Ishikawa (cell line): ENCODE measurements at regions not wholly inside any gene's neighbourhood (a gene's known extent, or its start where the extent isn't known, plus 50 kb on each side); places are given as distances from the start of the nearest gene placed in this dataset.

Experiments used
- CEBPB ChIP-seq: IDR thresholded peaks from 2 replicates; pipeline ENCODE4 v1.6.1; 2012
- CREB1 ChIP-seq: IDR thresholded peaks from 2 replicates; pipeline ENCODE4 v1.6.1; 2012; ENCODE audit warnings: low read depth
- EGR1 ChIP-seq: IDR thresholded peaks from 2 replicates; pipeline ENCODE4 v1.6.1; 2012
- EP300 ChIP-seq: IDR thresholded peaks from 2 replicates; pipeline ENCODE4 v1.6.1; 2012; ENCODE audit warnings: borderline replicate concordance
- FOXM1 ChIP-seq: IDR thresholded peaks from 2 replicates; pipeline ENCODE4 v1.6.1; 2012; ENCODE audit warnings: low read depth, borderline replicate concordance
- MAX ChIP-seq: IDR thresholded peaks from 2 replicates; pipeline ENCODE4 v1.6.1; 2012
- NFIC ChIP-seq: IDR thresholded peaks from 2 replicates; pipeline ENCODE4 v1.6.1; 2012
- RAD21 ChIP-seq: IDR thresholded peaks from 2 replicates; pipeline ENCODE4 v1.6.1; 2012; ENCODE audit warnings: low read depth
- REST ChIP-seq: IDR thresholded peaks from 2 replicates; pipeline ENCODE4 v1.6.1; 2012; ENCODE audit warnings: low read depth, mild to moderate bottlenecking
- TAF1 ChIP-seq: IDR thresholded peaks from 2 replicates; pipeline ENCODE4 v1.6.1; 2012; ENCODE audit warnings: low read depth, mild to moderate bottlenecking
- TCF12 ChIP-seq: IDR thresholded peaks from 2 replicates; pipeline ENCODE4 v1.6.1; 2012; ENCODE audit warnings: low read depth
- TEAD4 ChIP-seq: IDR thresholded peaks from 2 replicates; pipeline ENCODE4 v1.6.1; 2012
- USF1 ChIP-seq: IDR thresholded peaks from 2 replicates; pipeline ENCODE4 v1.6.1; 2012
- YY1 ChIP-seq: IDR thresholded peaks from 2 replicates; pipeline ENCODE4 v1.6.1; 2012; ENCODE audit warnings: low read depth
- ZBTB7A ChIP-seq: IDR thresholded peaks from 2 replicates; pipeline ENCODE4 v1.6.1; 2012; ENCODE audit warnings: low read depth

GRCh38 chr5:143547342-143547741 is 143.9 kb upstream of the NR3C1 start:
- no peak for TF ChIP-seq EP300
- no peak for TF ChIP-seq RAD21
- no peak for TF ChIP-seq FOXM1
- no peak for TF ChIP-seq TAF1
- no peak for TF ChIP-seq TEAD4
- no peak for TF ChIP-seq CEBPB
- TF ChIP-seq MAX = no peak
- no peak for TF ChIP-seq TCF12
- TF ChIP-seq NFIC = no peak
- TF ChIP-seq ZBTB7A = no peak
- no peak for TF ChIP-seq REST
- no peak for TF ChIP-seq YY1
- TF ChIP-seq USF1 = no peak
- no peak for TF ChIP-seq EGR1
- no peak for TF ChIP-seq CREB1

- TF ChIP-seq YY1 (no peak), REST (no peak), USF1 (no peak), TEAD4 (no peak), FOXM1 (no peak), TCF12 (no peak), ZBTB7A (no peak), MAX (no peak), CREB1 (no peak), TAF1 (no peak), EGR1 (no peak), RAD21 (no peak), NFIC (no peak), EP300 (no peak)
These were observed 142.9 kb upstream of the NR3C1 start for GRCh38 chr5:143546394-143546793.

- TF ChIP-seq ZBTB7A = no peak
- TF ChIP-seq NFIC = no peak
- TF ChIP-seq EGR1 = no peak
- no peak for TF ChIP-seq TAF1
- TF ChIP-seq CREB1 = no peak
These were observed 141.1 kb upstream of the NR3C1 start for GRCh38 chr5:143544606-143545005.

GRCh38 chr5:143543358-143544255 is 140.1 kb upstream of the NR3C1 start:
- TF ChIP-seq TAF1 (no peak), ZBTB7A (no peak), USF1 (no peak), EGR1 (no peak), TEAD4 (no peak), YY1 (no peak), FOXM1 (no peak), CREB1 (no peak), TCF12 (no peak), RAD21 (no peak), NFIC (no peak), MAX (no peak), REST (no peak), EP300 (no peak), CEBPB (no peak)
